ENCODE measurements at regions not wholly inside any gene's neighbourhood (a gene's known extent, or its start where the extent isn't known, plus 50 kb on each side); places are given as distances from the start of the nearest gene placed in this dataset.

DNA sequence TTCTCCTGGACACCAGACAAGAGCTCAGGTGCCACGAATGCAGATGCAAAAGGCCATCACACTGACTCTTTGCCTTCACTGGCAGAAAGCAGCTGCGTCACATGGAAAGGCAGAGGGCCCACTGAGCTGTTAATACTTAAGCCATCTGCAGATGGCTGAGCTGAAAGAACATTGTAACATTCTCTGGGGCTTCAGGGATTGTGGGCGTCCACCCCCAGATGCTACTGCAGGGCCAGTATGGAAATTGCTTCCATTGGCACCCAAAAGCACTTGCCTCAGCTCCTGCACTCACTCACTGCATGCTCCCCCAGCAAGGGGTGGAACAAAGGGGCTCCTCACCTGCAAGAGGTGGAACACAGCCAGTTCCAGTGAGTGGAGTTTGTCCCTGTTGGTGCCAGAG is 1264.6 kb downstream of the REEP3 start:
- Histone ChIP-seq H3K36me3 (ENCODE audit: low read length) (no peaks in the 10 kb centered on the region), H4K20me1 (ENCODE audit: low read depth, low read length) (no peaks in the 10 kb centered on the region), H3K9ac (ENCODE audit: low read length) (no peak overlapping the region), H3K9me2 (replicated peaks; ENCODE audit: insufficient read depth, low read length) (no peaks in the 10 kb centered on the region), H3K27ac (ENCODE audit: low read depth, low read length) (no peak overlapping the region), H3K4me2 (ENCODE audit: low read depth, low read length, poor library complexity, severe bottlenecking) (no peak overlapping the region), H2AFZ (ENCODE audit: low read depth, low read length, severe bottlenecking) (no peak overlapping the region), H3K79me2 (ENCODE audit: insufficient read depth, low read length) (no peaks in the 10 kb centered on the region), H3F3A (ENCODE audit: insufficient read depth) (no peaks in the 10 kb centered on the region), H3K9me3 (ENCODE audit: insufficient read depth, low read length) (no peaks in the 10 kb centered on the region), H3K27me3 (ENCODE audit: low read length) (no peaks in the 10 kb centered on the region), H3K4me3 (ENCODE audit: insufficient read depth, low read length, poor library complexity, severe bottlenecking) (no peak overlapping the region)
- TF ChIP-seq CTCF (IDR thresholded peaks at IDR 0.05; ENCODE audit: insufficient read depth, low read length, poor library complexity, severe bottlenecking) (no peak), EZH2phosphoT487 (conservative IDR thresholded peaks at IDR 0.05; ENCODE audit: low read length) (no peak)

DNA sequence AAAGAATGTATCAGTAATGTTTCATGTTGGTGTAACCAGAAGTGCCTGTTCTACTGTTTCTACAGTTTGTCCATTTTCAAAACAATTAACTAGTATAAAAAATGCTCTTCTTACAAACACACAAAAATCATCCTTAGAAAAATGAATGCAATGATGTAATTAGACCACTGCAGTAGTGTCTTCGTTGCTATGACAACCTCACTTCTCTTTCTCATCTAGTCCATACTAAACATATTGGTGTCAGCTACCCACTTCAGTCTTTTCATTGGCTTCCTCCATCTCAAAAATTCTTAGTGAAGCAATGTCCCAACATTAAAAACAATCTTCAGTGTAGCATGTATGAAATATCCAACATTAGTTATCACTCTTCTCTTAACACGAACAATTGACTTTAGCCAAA is 1265.8 kb downstream of the REEP3 start:
- no peak overlapping the region for H3K9ac ChIP-seq (ENCODE audit: low read length)
- no peak for TF ChIP-seq EZH2phosphoT487 (conservative IDR thresholded peaks at IDR 0.05; ENCODE audit: low read length)
- TF ChIP-seq CTCF (IDR thresholded peaks at IDR 0.05; ENCODE audit: insufficient read depth, low read length, poor library complexity, severe bottlenecking) = no peak

GRCh38 chr10:64795847-64796246 is 1274.6 kb downstream of the REEP3 start:
- H3K36me3 ChIP-seq (ENCODE audit: low read length) = no peaks in the 10 kb centered on the region
- H3F3A ChIP-seq (ENCODE audit: insufficient read depth) = no peaks in the 10 kb centered on the region
- no peaks in the 10 kb centered on the region for H3K9me2 ChIP-seq (replicated peaks; ENCODE audit: insufficient read depth, low read length)
- no peaks in the 10 kb centered on the region for H4K20me1 ChIP-seq (ENCODE audit: low read depth, low read length)
- no peak overlapping the region for H3K4me2 ChIP-seq (ENCODE audit: low read depth, low read length, poor library complexity, severe bottlenecking)
- TF ChIP-seq EZH2phosphoT487 (conservative IDR thresholded peaks at IDR 0.05; ENCODE audit: low read length) (no peak), CTCF (IDR thresholded peaks at IDR 0.05; ENCODE audit: insufficient read depth, low read length, poor library complexity, severe bottlenecking) (no peak)
- H3K9ac ChIP-seq (ENCODE audit: low read length) = no peak overlapping the region
- H3K27ac ChIP-seq (ENCODE audit: low read depth, low read length) = no peak overlapping the region
- H3K27me3 ChIP-seq (ENCODE audit: low read length) = no peaks in the 10 kb centered on the region
- H3K9me3 ChIP-seq (ENCODE audit: insufficient read depth, low read length) = no peaks in the 10 kb centered on the region
- no peak overlapping the region for H2AFZ ChIP-seq (ENCODE audit: low read depth, low read length, severe bottlenecking)
- no peak overlapping the region for H3K4me3 ChIP-seq (ENCODE audit: insufficient read depth, low read length, poor library complexity, severe bottlenecking)
- no peaks in the 10 kb centered on the region for H3K79me2 ChIP-seq (ENCODE audit: insufficient read depth, low read length)

More for the DNA sequence above, 1265.8 kb downstream of the REEP3 start:
- no peaks in the 10 kb centered on the region for H3K9me3 ChIP-seq (ENCODE audit: insufficient read depth, low read length)
- H3K4me2 ChIP-seq (ENCODE audit: low read depth, low read length, poor library complexity, severe bottlenecking) = no peak overlapping the region
- H3K4me3 ChIP-seq (ENCODE audit: insufficient read depth, low read length, poor library complexity, severe bottlenecking) = no peak overlapping the region
- no peak overlapping the region for H3K27ac ChIP-seq (ENCODE audit: low read depth, low read length)
- no peaks in the 10 kb centered on the region for H3K27me3 ChIP-seq (ENCODE audit: low read length)
- no peaks in the 10 kb centered on the region for H4K20me1 ChIP-seq (ENCODE audit: low read depth, low read length)
- H3K79me2 ChIP-seq (ENCODE audit: insufficient read depth, low read length) = no peaks in the 10 kb centered on the region
- no peaks in the 10 kb centered on the region for H3F3A ChIP-seq (ENCODE audit: insufficient read depth)
- H2AFZ ChIP-seq (ENCODE audit: low read depth, low read length, severe bottlenecking) = no peak overlapping the region
- H3K9me2 ChIP-seq (replicated peaks; ENCODE audit: insufficient read depth, low read length) = no peaks in the 10 kb centered on the region
- H3K36me3 ChIP-seq (ENCODE audit: low read length) = no peaks in the 10 kb centered on the region
